H1 (cell line): ENCODE measurements at regions not wholly inside any gene's neighbourhood (a gene's known extent, or its start where the extent isn't known, plus 50 kb on each side); places are given as distances from the start of the nearest gene placed in this dataset.
A peak's percentile ranks its signal among the peaks of the same experiment; 100 is the strongest.

Experiments
- CTCF ChIA-PET: fragments of 300-600 bp; sonication (Branson Sonifier 250); formaldehyde crosslinking; loops from one replicate; lab custom pipeline; 2021; ENCODE audit not compliant: partially characterized antibody; lab: Charles Lee
- POLR2A ChIA-PET: fragments of 300-600 bp; sonication (Branson Sonifier 250); formaldehyde crosslinking; loops from one replicate; lab custom pipeline; 2021; ENCODE audit warnings: inconsistent platforms; ENCODE audit not compliant: partially characterized antibody; lab: Charles Lee
- DNase-seq, 2 experiments: peaks; one replicate each; pipeline versions ENCODE4 v3.0.0 to v3.0.0-alpha.2; 2010 to 2022; ENCODE audit warnings: low spot score in 2 of 2, low read depth in 1 of 2, mixed read lengths in 1 of 2
- FAIRE-seq: peaks from 2 replicates; lab custom pipeline; 2011; peaks lifted over from hg19 to GRCh38; lab: Jason Lieb, UNC
- H2AFZ ChIP-seq: 2 replicates; pipeline ENCODE4 v1.8.1; 2012; ENCODE audit warnings: low read length, inconsistent platforms
- H2AK5ac ChIP-seq: 2 replicates; pipeline ENCODE4 v1.6.1; 2013; ENCODE audit warnings: low read depth, low read length
- H2BK120ac ChIP-seq: replicated peaks from 2 replicates; pipeline ENCODE3; 2013; ENCODE audit warnings: low read depth, low read length, inconsistent platforms
- H2BK12ac ChIP-seq: 2 replicates; pipeline ENCODE4 v1.6.1; 2013; ENCODE audit warnings: low read depth, low read length
- H2BK15ac ChIP-seq: 2 replicates; pipeline ENCODE4 v1.6.1; 2013; ENCODE audit warnings: low read length
- H2BK20ac ChIP-seq: 2 replicates; pipeline ENCODE4 v1.6.1; 2013; ENCODE audit warnings: low read length
- H2BK5ac ChIP-seq: 2 replicates; pipeline ENCODE4 v1.6.1; 2013; ENCODE audit warnings: low read depth, low read length
- H3K14ac ChIP-seq: 2 replicates; pipeline ENCODE4 v1.6.1; 2013; ENCODE audit warnings: inconsistent platforms; ENCODE audit not compliant: insufficient read length
- H3K18ac ChIP-seq: 2 replicates; pipeline ENCODE4 v1.6.1; 2013; ENCODE audit warnings: low read length; ENCODE audit errors: extremely low read depth
- H3K23ac ChIP-seq: 2 replicates; pipeline ENCODE4 v1.6.1; 2013; ENCODE audit warnings: inconsistent platforms; ENCODE audit not compliant: insufficient read length
- H3K23me2 ChIP-seq: 2 replicates; pipeline ENCODE4 v1.6.1; 2013; ENCODE audit warnings: low read depth, low read length
- H3K27ac ChIP-seq: 2 replicates; pipeline ENCODE4 v1.6.1; 2011; ENCODE audit warnings: low read depth, low read length, inconsistent platforms
- H3K27me3 ChIP-seq, 4 experiments: replicated peaks in 1 of 4; 1 replicate in 1 of 4; 2 replicates in 3 of 4; pipeline versions ENCODE4 v1.6.1 to v1.8.1; 2011 to 2013; ENCODE audit warnings: low read length in 3 of 4, mild to moderate bottlenecking in 3 of 4, inconsistent platforms in 2 of 4, mixed read lengths in 2 of 4, moderate library complexity in 1 of 4; ENCODE audit not compliant: control insufficient read depth in 3 of 4, insufficient read depth in 3 of 4; ENCODE audit errors: extremely low read depth in 1 of 4
- H3K36me3 ChIP-seq, 4 experiments: 2 replicates each; pipeline versions ENCODE4 v1.6.1 to v1.8.1; 2011 to 2013; ENCODE audit warnings: mild to moderate bottlenecking in 4 of 4, low read length in 3 of 4, moderate library complexity in 2 of 4, control low read depth in 1 of 4, inconsistent platforms in 1 of 4; ENCODE audit not compliant: insufficient read depth in 4 of 4, control insufficient read depth in 2 of 4
- H3K4ac ChIP-seq: replicated peaks from 2 replicates; pipeline ENCODE3; 2013; ENCODE audit warnings: low read length, low read depth, mixed read lengths, inconsistent platforms; ENCODE audit not compliant: insufficient read length
- H3K4me1 ChIP-seq, 4 experiments: replicated peaks in 1 of 4; 1 replicate in 1 of 4; 2 replicates in 3 of 4; pipeline versions ENCODE4 v1.6.1 to v1.8.1; 2011 to 2013; ENCODE audit warnings: low read length in 3 of 4, inconsistent platforms in 2 of 4, mixed read lengths in 1 of 4; ENCODE audit not compliant: insufficient read depth in 4 of 4, control insufficient read depth in 3 of 4
- H3K4me2 ChIP-seq, 2 experiments: 2 replicates each; pipeline versions ENCODE4 v1.6.1 to v1.8.1; 2011 to 2013; ENCODE audit warnings: low read depth in 2 of 2, low read length in 2 of 2, control low read depth in 1 of 2, inconsistent platforms in 1 of 2, mild to moderate bottlenecking in 1 of 2; ENCODE audit not compliant: insufficient read depth in 1 of 2
- H3K4me3 ChIP-seq, 4 experiments: fragments of 200-600, 300-600 bp in 1 of 4; sonication (generic), shearing (Covaris generic), sonication (Bioruptor Twin) in 1 of 4; 2 replicates each; pipeline versions ENCODE4 v1.5.1 to v1.8.1; 2011 to 2016; ENCODE audit warnings: low read length in 4 of 4, low read depth in 3 of 4, control low read depth in 2 of 4, inconsistent platforms in 2 of 4, mild to moderate bottlenecking in 2 of 4, mixed read lengths in 1 of 4, moderate library complexity in 1 of 4; ENCODE audit not compliant: insufficient read depth in 2 of 4; ENCODE audit errors: extremely low read depth in 1 of 4
- H3K56ac ChIP-seq: replicated peaks from 2 replicates; pipeline ENCODE3; 2013; ENCODE audit warnings: low read depth, mild to moderate bottlenecking, mixed read lengths, low read length, inconsistent platforms; ENCODE audit not compliant: insufficient read length
- H3K79me1 ChIP-seq: 2 replicates; pipeline ENCODE4 v1.6.1; 2013; ENCODE audit warnings: low read depth, low read length, control low read depth
- H3K79me2 ChIP-seq, 2 experiments: 2 replicates each; pipeline versions ENCODE4 v1.6.1 to v1.8.1; 2012 to 2013; ENCODE audit warnings: low read length in 2 of 2, mild to moderate bottlenecking in 2 of 2, inconsistent platforms in 1 of 2; ENCODE audit not compliant: insufficient read depth in 2 of 2, control insufficient read depth in 1 of 2
- H3K9ac ChIP-seq, 4 experiments: replicated peaks in 1 of 4; 1 replicate in 1 of 4; 2 replicates in 3 of 4; pipeline versions ENCODE4 v1.6.1 to v1.8.1; 2011 to 2013; ENCODE audit warnings: low read depth in 3 of 4, low read length in 3 of 4, control low read depth in 2 of 4, mild to moderate bottlenecking in 2 of 4, moderate library complexity in 2 of 4, inconsistent platforms in 1 of 4; ENCODE audit errors: extremely low read depth in 1 of 4
- H3K9me3 ChIP-seq, 2 experiments: 2 replicates each; pipeline versions ENCODE4 v1.6.1 to v1.8.1; 2012 to 2013; ENCODE audit warnings: mild to moderate bottlenecking in 2 of 2, moderate library complexity in 2 of 2, control low read depth in 1 of 2, inconsistent platforms in 1 of 2, low read depth in 1 of 2, low read length in 1 of 2, mixed read lengths in 1 of 2; ENCODE audit not compliant: insufficient read depth in 2 of 2
- H4K20me1 ChIP-seq, 2 experiments: replicated peaks in 1 of 2; 2 replicates each; pipeline versions ENCODE3 to v1.8.1; 2011 to 2013; ENCODE audit warnings: inconsistent platforms in 2 of 2, low read length in 2 of 2, mild to moderate bottlenecking in 1 of 2; ENCODE audit not compliant: insufficient read depth in 2 of 2, control insufficient read depth in 1 of 2
- H4K5ac ChIP-seq: 2 replicates; pipeline ENCODE4 v1.6.1; 2013; ENCODE audit warnings: low read length, low read depth, mixed read lengths, inconsistent platforms; ENCODE audit not compliant: insufficient read length
- H4K8ac ChIP-seq: 2 replicates; pipeline ENCODE4 v1.8.0; 2013; ENCODE audit warnings: mild to moderate bottlenecking, moderate library complexity, low read length, inconsistent platforms; ENCODE audit not compliant: insufficient read depth; ENCODE audit errors: extremely low read depth
- H4K91ac ChIP-seq: replicated peaks from 2 replicates; pipeline ENCODE3; 2013; ENCODE audit warnings: low read length, mixed read lengths, inconsistent platforms; ENCODE audit not compliant: insufficient read length
- BACH1 ChIP-seq: IDR thresholded peaks from 2 replicates; pipeline ENCODE4 v1.6.1; 2012; ENCODE audit warnings: low read length, improper control_type of control experiment
- CEBPB ChIP-seq: IDR thresholded peaks from 2 replicates; pipeline ENCODE4 v1.6.1; 2012; ENCODE audit warnings: low read depth, low read length
- KDM5A ChIP-seq: fragments of 200-600 bp; IDR thresholded peaks from 2 replicates; pipeline ENCODE4 v1.7.1; 2012; ENCODE audit warnings: mild to moderate bottlenecking, low read length, inconsistent platforms, mixed read lengths
- MAFK ChIP-seq: IDR thresholded peaks from 2 replicates; pipeline ENCODE4 v1.6.1; 2012; ENCODE audit warnings: low read depth, mild to moderate bottlenecking, improper control_type of control experiment, low read length
- RBBP5 ChIP-seq: IDR thresholded peaks from 2 replicates; pipeline ENCODE4 v1.7.1; 2012; ENCODE audit warnings: low read depth, mild to moderate bottlenecking, inconsistent platforms, low read length, moderate library complexity, borderline replicate concordance
- RFX5 ChIP-seq: IDR thresholded peaks from 2 replicates; pipeline ENCODE4 v1.6.1; 2011; ENCODE audit warnings: low read depth, low read length, improper control_type of control experiment, borderline replicate concordance
- RXRA ChIP-seq: IDR thresholded peaks from 2 replicates; pipeline ENCODE4 v1.6.1; 2011; ENCODE audit warnings: low read depth, mild to moderate bottlenecking, low read length, moderate library complexity; ENCODE audit not compliant: insufficient read depth
- SRF ChIP-seq: IDR thresholded peaks from 2 replicates; pipeline ENCODE4 v1.6.1; 2011; ENCODE audit warnings: mild to moderate bottlenecking, low read depth, low read length, moderate library complexity
- TAF7 ChIP-seq: optimal IDR thresholded peaks from 2 replicates; pipeline ENCODE3; 2011; ENCODE audit warnings: low read depth, mild to moderate bottlenecking, inconsistent platforms, low read length, moderate library complexity, borderline replicate concordance
- USF2 ChIP-seq: IDR thresholded peaks from 2 replicates; pipeline ENCODE4 v1.6.1; 2011; ENCODE audit warnings: low read length, improper control_type of control experiment
- ZNF274 ChIP-seq: IDR thresholded peaks from 2 replicates; pipeline ENCODE4 v1.7.0; 2012; ENCODE audit warnings: low read length, borderline replicate concordance; ENCODE audit errors: extremely low read depth
- WGBS, 2 experiments: shearing (Covaris generic) in 1 of 2; methylation state at CpG; one replicate each; pipeline versions ENCODE4 v1.1.6 to v1.1.7; 2013 to 2015; ENCODE audit warnings: low lambda C conversion rate in 2 of 2, mixed read lengths in 2 of 2, inconsistent platforms in 1 of 2, low coverage in 1 of 2, missing lambda C conversion rate in 1 of 2; ENCODE audit not compliant: insufficient replicate concordance in 2 of 2, insufficient coverage in 1 of 2, insufficient read length in 1 of 2; ENCODE audit errors: extremely low coverage in 1 of 2, missing lambda C conversion rate in 1 of 2; 5-methylcytosine and 5-hydroxymethylcytosine counted together

GRCh38 chr10:47104786-47105385 is 193.7 kb downstream of the PTPN20 start:
- POLR2A ChIA-PET, result no interaction called here
- no peak overlapping the region for H2BK5ac ChIP-seq
- H3K79me2 ChIP-seq, result no peaks in the 10 kb centered on the region
- H2BK15ac ChIP-seq, result no peak overlapping the region
- no peaks in the 10 kb centered on the region for H3K36me3 ChIP-seq
- no peak overlapping the region for H3K23ac ChIP-seq
- no peaks in the 10 kb centered on the region for H4K20me1 ChIP-seq
- CTCF ChIA-PET, result interaction anchor here (1.1 kb wide), 1 partner anchor 27 kb away, joined by 4 read pairs; no protein-coding TSS in a partner anchor
- H2AFZ ChIP-seq, result no peak overlapping the region
- WGBS, 2 experiments, result 73% methylated on average over 4 of the region's 4 CpGs; no CpG with 5 or more reads in 1 of the 2 experiments
- H2BK12ac ChIP-seq, result no peak overlapping the region
- DNase-seq (peak in 1 of 2 experiments; percentile 6), FAIRE-seq (no peak)
- no peak overlapping the region for H3K27ac ChIP-seq
- no peak overlapping the region for H2BK20ac ChIP-seq
- H3K27me3 ChIP-seq, result no peaks in the 10 kb centered on the region
- H3K9me3 ChIP-seq, result no peaks in the 10 kb centered on the region
- no peak overlapping the region for H3K14ac ChIP-seq
- H3K4ac ChIP-seq, result no peak overlapping the region
- no peak overlapping the region for H4K8ac ChIP-seq
- H3K18ac ChIP-seq, result no peak overlapping the region
- H2AK5ac ChIP-seq, result no peak overlapping the region
- no peak overlapping the region for H4K5ac ChIP-seq
- no peak overlapping the region for H4K91ac ChIP-seq
- H3K79me1 ChIP-seq, result no peaks in the 10 kb centered on the region
- H3K56ac ChIP-seq, result no peak overlapping the region
- no peak overlapping the region for H2BK120ac ChIP-seq
- no peak overlapping the region for H3K4me3 ChIP-seq
- no peaks in the 10 kb centered on the region for H3K23me2 ChIP-seq
- no peak overlapping the region for H3K9ac ChIP-seq
- no peaks in the 10 kb centered on the region for H3K4me1 ChIP-seq
- H3K4me2 ChIP-seq, result no peak overlapping the region
- TF ChIP-seq ZNF274 (no peak), RFX5 (no peak), BACH1 (no peak), SRF (no peak), RXRA (no peak), RBBP5 (no peak), CEBPB (no peak), KDM5A (no peak), TAF7 (no peak), MAFK (no peak), USF2 (no peak)
